ENCODE measurements at regions not wholly inside any gene's neighbourhood (a gene's known extent, or its start where the extent isn't known, plus 50 kb on each side); places are given as distances from the start of the nearest gene placed in this dataset.
"Not testable (repeated sequence)": the region's sequence is repeated elsewhere in the genome, so short reads cannot be mapped to it uniquely, and the experiment has no call there.

DNA sequence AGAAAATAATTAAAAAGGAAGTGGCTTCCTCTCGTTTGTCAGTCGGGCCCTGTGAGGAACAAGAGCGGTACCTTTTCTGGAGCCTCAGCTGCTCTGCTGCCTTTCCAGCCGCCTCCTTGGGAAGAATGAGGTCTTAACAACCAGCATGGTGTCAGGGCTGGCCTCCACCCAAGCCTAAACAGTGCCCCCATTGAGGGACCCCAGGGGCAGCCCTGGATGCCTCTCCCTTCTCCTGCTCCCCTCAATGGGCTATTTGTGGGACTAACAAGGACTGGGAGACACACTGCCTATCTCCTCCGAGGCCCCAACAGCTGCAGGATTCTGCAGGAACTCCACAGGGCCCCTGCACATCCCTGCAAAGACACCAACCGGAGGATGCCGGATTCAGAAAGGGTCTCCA is 155.4 kb upstream of the MAP3K1 start:
- DNase-seq (ENCODE audit: low read depth in 3 of 3) = no peak

DNA sequence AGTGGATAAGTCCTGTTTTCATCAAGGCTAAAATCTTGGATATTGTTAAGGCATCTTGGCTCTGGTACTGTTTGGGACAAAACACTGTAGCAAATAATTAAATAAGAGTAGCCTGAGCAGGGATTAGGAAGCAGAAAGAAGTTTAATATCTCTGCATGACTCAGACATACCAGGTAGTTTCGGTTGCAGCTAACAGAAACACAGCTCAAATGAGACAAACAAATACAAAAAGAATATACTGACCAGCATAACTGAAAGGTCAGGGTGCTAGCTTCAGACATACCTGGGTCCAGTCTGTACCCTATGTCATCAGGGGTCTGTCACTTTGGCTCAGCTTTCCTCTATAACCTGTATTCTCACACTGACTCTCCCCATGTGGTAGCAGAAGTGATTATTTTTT is 156.4 kb upstream of the MAP3K1 start:
- DNase-seq (ENCODE audit: low read depth in 3 of 3) = no peak

DNA sequence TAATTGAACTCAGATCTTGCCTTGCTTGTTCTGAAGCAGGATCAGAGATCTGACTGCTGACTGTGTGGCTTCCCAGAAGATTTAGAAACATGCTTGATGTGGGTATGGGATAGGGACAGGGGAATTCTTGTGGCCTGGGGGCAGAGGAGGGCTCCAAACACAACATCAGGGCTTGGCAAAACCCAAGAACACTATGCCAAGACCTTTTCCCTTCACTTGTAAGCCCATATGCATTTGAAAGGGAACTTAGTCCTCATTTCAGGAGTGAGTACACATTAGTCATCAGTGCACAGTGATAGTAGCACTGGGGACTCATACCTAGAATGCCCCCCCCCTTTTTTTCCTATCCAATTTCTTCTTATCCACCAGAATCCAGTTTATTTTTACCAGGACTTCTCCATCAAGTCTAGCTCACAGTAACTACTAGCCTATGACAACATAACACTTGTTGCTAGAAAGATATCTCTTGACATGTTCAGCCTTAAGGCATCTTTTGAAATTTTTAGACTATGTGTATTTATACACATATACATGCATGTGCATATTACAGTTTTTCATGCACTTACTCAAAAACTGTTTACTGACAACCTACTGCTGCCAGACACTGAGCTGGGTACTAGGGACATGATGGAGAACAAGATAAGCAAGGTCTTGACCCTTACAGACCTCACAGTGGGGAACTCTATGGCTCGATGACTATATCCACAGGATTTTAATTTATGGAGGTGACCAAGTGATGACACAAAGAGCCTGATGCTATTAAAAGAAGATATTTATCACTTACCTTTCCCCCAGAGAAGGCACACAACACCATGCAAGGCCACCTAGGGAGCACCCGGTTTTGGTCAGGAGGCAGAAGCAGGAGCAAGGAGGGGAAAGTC is 158.3 kb upstream of the MAP3K1 start:
- DNase-seq (ENCODE audit: low read depth in 3 of 3) = no peak

DNA sequence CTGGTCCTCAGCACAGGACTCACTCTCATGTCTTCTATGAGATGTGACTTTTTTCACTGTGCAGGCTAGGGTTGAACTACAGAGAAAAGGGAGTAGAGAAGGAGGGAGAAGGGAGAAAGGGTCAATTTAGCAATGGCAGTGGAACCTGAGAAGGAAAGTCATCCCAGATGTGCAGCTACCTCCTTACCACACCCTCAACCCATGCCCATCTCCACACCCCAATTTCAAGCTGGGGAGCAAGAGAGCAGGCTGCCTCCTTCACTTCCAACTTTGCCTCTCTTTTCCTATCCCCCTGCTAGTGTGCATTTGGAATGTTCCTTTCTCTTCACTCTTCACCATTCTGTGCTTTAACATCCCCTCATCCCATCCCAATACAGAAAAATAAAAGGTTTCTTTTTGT is 163.5 kb upstream of the MAP3K1 start:
- DNase-seq (ENCODE audit: low read depth in 3 of 3) = no peak

DNA sequence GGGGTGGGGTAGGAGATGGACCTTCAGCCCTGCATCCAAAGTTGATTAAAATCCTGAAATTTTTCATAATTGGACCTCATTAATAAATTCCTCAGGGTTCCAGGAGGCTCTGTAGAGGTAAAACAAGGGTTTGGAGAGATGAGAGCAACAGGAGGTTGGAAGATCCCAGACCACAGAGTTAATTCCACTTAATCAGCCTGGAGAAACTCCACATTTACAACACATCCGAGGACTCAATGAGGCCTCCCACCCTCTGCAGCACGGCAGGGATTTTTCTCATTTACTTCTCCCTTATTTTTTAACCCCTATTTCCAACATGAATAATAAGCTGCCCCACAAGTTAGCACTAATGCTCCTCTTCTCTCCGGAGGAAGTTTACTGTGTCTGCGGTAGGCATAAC is 165.0 kb upstream of the MAP3K1 start:
- no peak for DNase-seq (ENCODE audit: low read depth in 3 of 3)

DNA sequence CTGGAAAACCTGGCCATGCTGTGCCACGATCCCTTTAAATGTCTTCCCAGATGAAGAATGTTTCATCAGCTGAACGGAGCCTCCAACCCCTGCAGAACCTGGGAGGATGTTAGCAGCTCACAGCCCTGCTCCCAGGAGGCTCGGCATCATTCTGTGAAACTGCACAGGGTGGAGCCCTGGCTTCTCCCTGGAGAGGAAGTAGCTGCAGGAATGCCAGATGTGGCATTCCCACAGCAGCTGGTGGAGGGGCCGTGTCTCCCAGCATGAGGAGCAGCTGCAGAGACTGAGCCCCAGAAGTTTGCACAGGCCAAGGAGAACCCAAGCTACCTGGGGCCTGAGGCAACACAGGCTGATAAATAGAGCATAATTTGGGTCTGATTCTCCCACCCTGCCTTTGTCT is 165.8 kb upstream of the MAP3K1 start:
- no peak for DNase-seq (ENCODE audit: low read depth in 3 of 3)

DNA sequence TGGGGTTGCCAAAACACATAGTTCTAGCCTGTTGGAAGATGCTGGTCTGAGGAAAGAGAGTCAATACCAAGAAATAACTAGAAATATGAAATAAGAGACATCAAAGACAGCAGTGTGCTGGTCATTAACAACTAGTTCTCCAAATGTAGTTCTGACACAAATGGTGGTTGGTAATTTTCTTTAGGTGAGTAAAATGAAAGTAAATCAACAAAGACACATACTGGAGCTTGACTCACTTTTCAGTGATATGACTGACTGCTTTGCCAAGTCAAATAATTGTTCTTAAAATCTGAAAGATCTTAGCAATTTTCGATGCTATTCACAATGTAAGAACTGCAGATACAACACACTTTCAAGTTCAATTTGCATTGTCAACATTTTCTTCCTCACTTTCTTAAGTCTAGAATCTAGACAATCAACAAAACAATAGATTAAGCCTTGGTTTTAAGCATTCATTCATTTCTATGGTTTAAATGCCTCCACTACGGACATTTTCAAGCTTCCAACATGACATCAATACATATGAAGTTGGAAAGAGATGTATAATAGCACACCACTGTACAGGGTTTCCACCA is 166.8 kb upstream of the MAP3K1 start:
- DNase-seq (ENCODE audit: low read depth in 3 of 3) = no peak

DNA sequence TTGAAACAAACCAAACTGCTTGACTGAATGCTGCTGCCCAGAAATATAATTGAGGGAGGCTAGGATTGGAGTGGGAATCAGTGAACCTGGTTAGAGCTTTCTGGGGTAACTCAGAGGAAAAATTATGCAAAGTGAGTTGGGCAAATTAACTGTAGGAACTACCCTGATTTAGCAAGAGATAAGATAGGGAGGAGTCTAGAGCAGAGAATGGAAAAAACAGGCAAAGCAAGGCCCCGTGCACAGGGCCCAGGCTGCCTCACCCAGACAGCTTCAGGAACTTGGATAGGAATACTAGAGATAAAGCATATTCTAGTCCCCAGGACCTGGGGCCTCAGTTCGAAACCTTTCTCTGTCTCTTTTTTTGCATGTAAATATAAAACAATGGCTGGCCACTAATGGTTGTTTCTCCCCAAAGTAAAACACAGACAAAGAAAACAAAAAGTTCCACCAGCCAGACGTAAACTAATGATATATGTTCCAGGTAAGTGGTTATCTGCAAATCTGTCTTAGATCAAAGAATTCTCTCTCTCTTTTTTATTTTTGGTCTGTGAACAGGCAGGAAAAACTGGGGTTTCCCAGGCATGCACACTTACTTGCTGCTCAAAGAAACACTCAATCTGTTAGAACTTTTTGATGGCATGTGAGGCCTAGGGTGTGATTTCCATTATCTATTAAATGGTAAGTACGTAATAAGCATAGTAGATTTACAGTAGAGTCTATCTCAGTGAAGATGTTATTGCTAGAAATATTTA is 168.1 kb upstream of the MAP3K1 start:
- DNase-seq (ENCODE audit: low read depth in 3 of 3) = no peak

DNA sequence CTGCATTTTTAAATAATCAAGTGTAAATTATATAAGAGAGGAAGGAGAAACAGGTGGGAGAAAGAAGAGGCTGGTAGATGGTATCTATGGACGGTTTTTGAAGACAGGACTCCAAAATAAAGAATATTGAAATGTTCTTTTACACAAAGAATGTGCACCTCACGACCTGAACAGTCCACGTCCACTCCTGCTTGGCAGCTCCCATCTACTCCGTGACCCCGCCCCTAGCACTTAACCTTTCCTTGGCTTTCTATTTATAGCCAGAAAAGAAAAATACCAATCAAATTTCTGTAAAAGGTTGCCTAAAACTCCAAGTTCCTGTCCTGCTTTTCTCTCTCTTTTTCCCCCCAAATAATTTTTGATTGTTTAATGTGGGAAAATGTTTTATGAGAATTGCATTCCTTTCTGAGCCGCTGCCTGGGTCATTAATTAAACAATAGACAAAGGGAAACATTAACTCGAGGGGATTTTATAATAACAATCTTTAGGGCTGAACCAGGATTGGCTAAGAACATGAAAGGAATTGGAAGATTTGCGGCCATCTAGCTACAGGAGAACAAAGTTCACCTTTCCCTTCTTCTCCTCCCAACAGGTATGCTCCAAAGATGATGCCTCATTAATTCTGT is 173.6 kb upstream of the MAP3K1 start:
- no peak for DNase-seq (ENCODE audit: low read depth in 3 of 3)

DNA sequence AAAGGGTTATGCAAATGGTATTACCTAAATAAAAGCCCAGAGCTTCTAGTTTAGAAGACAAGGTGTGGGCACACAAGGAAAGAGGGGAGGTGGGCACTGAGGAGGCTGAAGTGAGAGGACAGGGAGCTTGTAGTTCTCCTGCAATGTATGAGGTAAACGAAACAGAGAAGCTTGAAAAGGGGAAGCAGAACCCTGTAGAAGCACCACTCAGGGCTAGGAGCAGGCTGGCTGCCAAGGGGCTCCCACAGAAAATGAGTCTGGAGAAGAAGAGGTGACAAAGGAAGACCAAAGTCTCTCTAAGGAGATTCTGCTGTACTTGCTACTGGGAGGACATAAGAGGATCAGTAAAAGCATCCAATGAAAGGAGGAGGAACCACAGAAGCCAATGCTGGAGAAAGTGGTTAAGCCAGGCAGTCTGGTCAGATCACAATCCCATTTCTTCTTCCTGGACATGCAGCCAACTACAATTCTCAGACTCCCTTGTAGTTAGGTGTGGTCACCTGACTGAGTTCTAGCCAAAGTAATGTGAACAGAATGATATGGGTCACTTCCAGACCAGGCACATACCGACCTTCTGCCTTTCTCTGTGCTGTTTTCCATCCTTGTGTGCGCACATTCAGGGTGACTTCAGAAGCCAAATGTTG is 174.5 kb upstream of the MAP3K1 start:
- DNase-seq (ENCODE audit: low read depth in 3 of 3) = no peak

DNA sequence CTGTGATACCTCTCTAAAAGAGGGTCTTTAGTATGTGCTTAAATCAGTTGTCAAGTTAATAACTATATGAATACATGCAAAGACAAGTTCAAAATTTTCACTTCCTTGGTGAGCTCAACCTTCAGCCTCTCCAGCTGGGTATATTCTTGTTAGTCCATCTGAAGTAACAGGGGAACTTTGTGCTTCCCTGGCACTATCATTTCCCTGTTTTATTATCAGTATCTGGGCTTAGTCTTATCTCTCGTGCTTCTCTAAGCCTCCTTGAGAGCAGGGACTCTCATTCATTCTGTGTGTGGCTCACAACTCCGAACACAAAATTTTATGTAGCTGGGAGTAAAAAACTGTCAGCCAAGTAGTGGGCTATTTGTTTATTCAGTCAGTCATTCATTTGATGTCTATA is 175.9 kb upstream of the MAP3K1 start:
- DNase-seq (ENCODE audit: low read depth in 3 of 3) = no peak

DNA sequence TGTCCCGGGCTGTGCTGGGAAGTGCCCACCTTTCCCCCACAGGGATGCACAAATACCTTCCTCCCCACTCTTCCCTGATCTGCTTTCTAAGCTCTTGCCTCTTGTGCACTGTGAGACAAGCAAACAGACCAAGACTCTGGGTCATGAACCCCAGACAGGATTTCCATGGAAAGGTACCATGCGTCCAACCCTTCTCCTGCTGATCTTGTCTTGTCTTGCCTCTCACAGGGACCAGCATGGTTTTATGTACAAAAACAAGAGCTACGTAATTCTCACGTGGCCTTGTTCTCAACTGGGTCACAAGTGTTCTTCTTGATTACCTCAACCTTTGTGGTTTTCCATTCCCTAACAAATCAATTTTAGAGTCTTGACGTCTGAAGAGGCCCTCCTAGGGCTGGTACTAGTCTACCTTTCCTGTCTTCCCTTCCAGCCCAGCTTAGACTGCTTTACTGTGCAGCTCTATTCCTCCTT is 176.5 kb upstream of the MAP3K1 start:
- no peak for DNase-seq (ENCODE audit: low read depth in 3 of 3)

DNA sequence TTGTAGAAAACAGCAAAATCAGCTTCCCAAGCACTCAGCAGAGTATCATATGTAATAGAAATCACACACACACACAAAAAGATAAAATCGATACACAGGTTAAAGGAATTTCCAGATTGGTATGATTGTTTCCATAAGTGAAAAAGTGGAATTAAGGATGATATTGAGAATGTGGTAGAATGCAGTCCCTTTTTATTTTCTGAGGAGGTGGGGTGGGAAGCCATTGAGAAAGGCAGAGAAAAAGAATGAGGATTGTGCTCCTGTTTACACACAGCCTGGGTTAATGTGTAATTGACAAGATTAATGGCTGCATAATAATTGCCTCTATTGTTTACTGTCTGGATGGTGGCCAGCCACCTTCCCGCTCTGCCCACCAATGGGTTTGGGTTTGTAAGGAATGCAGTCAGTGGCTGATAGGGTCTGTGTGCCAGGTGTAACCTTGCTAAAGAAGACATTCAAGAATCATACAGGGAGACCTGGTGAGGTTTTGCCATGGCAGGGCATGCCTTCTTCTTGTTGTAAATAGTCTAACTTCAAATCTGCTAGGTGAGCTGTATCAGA is 177.2 kb upstream of the MAP3K1 start:
- no peak for DNase-seq (ENCODE audit: low read depth in 3 of 3)

DNA sequence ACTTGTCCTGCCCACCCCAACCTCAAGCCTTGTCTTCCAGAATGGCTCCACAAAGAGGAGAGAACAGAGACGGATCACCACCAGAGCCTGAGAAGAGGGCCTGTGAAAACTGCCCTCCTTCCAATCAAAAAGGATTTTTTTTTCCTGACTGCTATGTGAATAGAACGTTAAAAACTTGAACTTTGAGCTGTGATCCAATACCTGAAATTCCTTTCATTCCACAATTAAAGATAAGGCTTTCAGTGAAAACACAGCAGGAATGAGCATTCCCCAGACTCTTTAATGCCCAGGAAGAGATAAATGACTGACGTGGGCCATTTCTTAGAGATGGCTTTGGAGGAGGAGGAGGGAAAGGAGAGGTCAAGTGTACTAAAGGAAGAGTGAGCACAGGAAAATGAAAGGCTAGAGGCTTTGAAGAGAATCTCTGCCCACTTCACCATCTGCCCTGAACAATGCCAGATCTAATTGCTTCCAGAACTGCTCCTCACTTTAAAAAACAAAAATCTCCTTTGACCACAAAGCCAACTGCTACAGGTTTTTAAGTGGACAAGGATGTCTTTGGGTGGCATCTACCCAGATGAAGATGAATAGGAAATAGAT is 177.9 kb upstream of the MAP3K1 start:
- no peak for DNase-seq (ENCODE audit: low read depth in 3 of 3)

DNA sequence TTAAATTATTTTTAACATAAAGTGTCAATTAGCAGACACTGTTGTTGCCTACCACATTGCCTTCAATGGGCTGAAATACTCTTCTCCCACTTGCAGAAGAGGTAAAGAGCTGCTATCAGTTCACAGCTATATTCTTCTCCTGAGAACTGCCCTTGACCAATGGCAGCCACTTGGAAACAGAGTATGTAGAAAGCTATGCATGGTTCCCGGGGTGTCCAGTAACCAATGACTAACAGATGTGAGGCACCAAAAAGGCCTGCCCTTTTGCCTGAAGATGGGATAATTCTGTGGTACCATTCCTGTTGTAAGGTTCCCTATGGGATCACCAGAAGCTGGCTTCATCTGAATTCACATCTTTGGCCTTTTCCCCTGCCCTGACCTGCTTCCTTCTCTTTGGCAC is 181.4 kb upstream of the MAP3K1 start:
- no peak for DNase-seq (ENCODE audit: low read depth in 3 of 3)

DNA sequence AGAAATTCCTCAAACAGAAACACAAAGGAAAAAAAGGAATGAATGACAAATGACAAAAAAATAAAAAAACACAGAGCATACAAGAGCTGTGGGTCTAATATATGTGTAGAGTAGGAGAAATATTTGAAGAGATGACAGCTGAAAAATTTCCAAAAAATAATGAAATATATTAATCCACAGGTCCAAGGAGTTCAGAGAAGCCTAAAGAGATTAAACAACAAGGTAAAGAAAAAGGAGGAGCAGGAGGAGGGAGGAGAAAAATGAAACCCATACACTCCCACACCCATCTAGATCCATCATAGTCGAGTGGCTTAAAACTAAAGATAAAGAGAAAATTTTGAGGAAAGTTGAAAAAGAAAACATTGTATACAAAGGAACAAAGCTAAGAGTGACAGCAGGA is 182.4 kb upstream of the MAP3K1 start:
- DNase-seq (ENCODE audit: low read depth in 3 of 3) = no peak

DNA sequence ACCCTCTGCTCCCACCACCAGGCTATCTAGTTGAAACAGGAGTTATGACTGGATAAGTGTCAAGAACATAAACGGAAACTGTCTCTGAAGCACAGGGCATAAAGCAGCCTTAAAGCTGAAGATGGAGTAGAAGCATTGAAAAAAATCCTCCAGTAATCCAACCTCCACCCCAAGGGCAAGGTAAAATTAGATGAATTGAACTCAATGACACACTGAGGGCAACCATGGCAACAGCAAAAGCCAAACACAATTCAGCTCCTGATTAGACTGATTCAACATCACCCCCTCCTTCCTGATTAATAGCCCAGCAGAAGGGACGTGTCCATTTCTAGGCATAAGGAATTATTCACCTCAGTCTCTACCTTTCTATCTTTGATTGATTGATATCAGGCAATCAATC is 183.2 kb upstream of the MAP3K1 start:
- DNase-seq (ENCODE audit: low read depth in 3 of 3) = no peak

DNA sequence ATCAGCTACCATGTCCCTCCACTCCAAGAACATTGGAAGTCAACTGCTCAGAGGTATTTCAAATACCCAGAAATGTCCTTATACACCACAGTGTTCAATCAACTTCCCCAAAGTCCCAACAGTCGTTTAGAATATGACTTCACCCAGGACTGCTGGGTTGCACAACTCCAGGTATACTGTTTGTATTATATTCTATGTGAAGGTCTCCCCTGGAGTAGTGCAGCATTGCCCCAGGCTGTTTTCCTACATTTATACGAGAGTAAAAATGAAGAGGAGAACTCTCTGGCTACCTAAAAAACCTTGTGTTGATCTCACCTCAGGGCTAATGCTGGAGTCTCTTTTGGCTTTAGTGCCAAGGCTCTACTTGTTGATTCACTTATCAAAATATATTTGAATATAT is 183.6 kb upstream of the MAP3K1 start:
- DNase-seq (ENCODE audit: low read depth in 3 of 3) = no peak

DNA sequence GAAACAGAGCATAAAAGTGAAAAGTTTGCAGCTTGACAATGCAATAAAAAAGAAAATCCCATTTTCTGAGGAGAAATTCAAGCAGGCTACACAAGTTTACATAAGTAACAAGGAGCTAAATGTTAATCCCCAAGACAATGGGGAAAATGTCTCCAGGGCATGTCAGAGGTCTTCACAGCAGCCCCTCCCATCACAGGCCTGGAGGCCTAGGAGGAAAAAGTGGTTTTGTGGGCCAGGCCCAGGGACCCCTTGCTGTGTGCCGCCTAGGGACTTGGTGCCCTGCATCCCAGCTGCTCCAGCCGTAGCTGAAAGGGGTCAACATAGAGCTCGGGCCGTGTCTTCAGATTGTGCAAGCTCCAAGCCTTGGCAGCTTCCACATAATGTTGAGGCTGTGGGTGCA is 186.7 kb upstream of the MAP3K1 start:
- not testable (repeated sequence) for DNase-seq (ENCODE audit: low read depth in 3 of 3)

DNA sequence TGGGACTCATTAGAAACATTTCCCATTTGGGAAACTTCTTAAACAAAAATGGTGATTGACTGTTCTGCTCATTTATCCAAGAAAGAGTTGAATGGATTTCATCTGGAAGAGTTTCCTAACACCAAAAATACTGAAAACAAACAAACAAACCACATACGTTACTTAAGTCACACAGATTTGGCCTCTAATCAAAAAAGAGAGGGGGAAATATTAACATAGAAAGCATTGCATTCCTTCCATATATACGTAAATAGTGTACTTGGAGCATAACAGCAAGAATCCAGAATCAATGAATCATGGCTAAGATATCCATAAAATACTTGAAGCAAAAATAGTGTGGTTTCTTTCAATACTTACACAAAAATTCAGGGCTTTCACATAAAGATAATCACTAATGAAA is 189.8 kb upstream of the MAP3K1 start:
- DNase-seq (ENCODE audit: low read depth in 3 of 3) = no peak

DNA sequence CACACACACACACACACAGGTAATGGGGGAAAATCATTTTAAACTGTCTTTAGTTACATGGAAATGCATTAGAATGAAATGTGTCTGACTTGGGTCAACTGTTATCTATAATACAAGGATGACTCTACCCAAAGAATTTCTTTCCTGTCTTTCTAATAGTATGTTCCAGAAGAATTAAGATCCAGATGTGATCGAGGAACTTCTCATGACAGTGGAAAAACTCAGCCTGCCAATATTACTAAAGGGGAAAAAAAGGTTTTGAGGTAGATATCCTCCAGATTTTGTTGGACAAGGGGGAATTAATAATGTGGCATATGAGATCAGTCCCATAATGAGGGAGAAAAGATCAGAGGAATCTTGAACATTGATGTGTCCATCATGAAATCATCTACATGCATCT is 190.6 kb upstream of the MAP3K1 start:
- DNase-seq (ENCODE audit: low read depth in 3 of 3) = no peak
